Panc1 (cell line): ENCODE measurements at regions not wholly inside any gene's neighbourhood (a gene's known extent, or its start where the extent isn't known, plus 50 kb on each side); places are given as distances from the start of the nearest gene placed in this dataset.

Experiments used
- ATAC-seq: fragments of 200-7000 bp; cut with Tn5 transposase; 2 replicates; pipeline ENCODE4 v1.9.1; 2020; ENCODE audit warnings: mild to moderate bottlenecking, moderate library complexity
- BruUV-seq: library from RNA; stranded (reverse); fragments of 400-500 nt; replicated peaks from 2 replicates; lab custom pipeline; 2021; lab: Mats Ljungman, UMichigan
- CTCF ChIA-PET: fragments of 300-600 bp; sonication (Branson Sonifier 250); formaldehyde crosslinking; loops from one replicate; lab custom pipeline; 2022; ENCODE audit warnings: antibody characterized with exemption; lab: Charles Lee
- POLR2A ChIA-PET: fragments of 300-600 bp; sonication (Branson Sonifier 250); formaldehyde crosslinking; loops from one replicate; lab custom pipeline; 2022; ENCODE audit warnings: antibody characterized with exemption; lab: Charles Lee
- DNase-seq: peaks from one replicate; pipeline ENCODE4 v3.0.0-alpha.2; 2010; ENCODE audit warnings: low read depth, low spot score
- H3K27ac ChIP-seq: 2 replicates; pipeline ENCODE4 v1.5.1; 2011; ENCODE audit warnings: mild to moderate bottlenecking, low read length, inconsistent platforms
- H3K27me3 ChIP-seq: fragments of 200-500 bp; sonication (Bioruptor generic); 2 replicates; pipeline ENCODE4 v1.6.0; 2014; ENCODE audit warnings: low read length, inconsistent platforms; ENCODE audit not compliant: control insufficient read depth, insufficient read depth
- H3K36me3 ChIP-seq: fragments of 200-500 bp; sonication (Bioruptor generic); 2 replicates; pipeline ENCODE4 v1.5.1; 2014; ENCODE audit warnings: inconsistent platforms, mild to moderate bottlenecking, low read length, moderate library complexity; ENCODE audit not compliant: control insufficient read depth, insufficient read depth
- H3K4me1 ChIP-seq: 2 replicates; pipeline ENCODE4 v1.5.1; 2011; ENCODE audit warnings: inconsistent platforms, mild to moderate bottlenecking, low read length, moderate library complexity; ENCODE audit not compliant: control insufficient read depth, insufficient read depth
- H3K4me3 ChIP-seq, 2 experiments: 2 replicates each; pipeline ENCODE4 v1.5.1; 2011 to 2012; ENCODE audit warnings: low read depth in 2 of 2, low read length in 2 of 2, mild to moderate bottlenecking in 2 of 2, inconsistent platforms in 1 of 2, moderate library complexity in 1 of 2
- H3K9me3 ChIP-seq: fragments of 200-500 bp; sonication (Bioruptor generic); 2 replicates; pipeline ENCODE4 v1.5.1; 2014; ENCODE audit warnings: low read depth, mild to moderate bottlenecking, inconsistent platforms, low read length, moderate library complexity; ENCODE audit not compliant: control insufficient read depth, insufficient read depth
- CTCF ChIP-seq: fragments of 450-650 bp; IDR thresholded peaks from 2 replicates; pipeline ENCODE4 v1.5.1; 2017; ENCODE audit warnings: mild to moderate bottlenecking
- POLR2AphosphoS5 ChIP-seq: IDR thresholded peaks from 2 replicates; pipeline ENCODE4 v1.6.1; 2012; ENCODE audit warnings: mild to moderate bottlenecking, low read depth, low read length, moderate library complexity
- REST ChIP-seq, 2 experiments: IDR thresholded peaks; 2 replicates each; pipeline ENCODE4 v1.6.1; 2011 to 2012; ENCODE audit warnings: low read depth in 2 of 2, control low read depth in 1 of 2, low read length in 1 of 2, mild to moderate bottlenecking in 1 of 2, moderate library complexity in 1 of 2; ENCODE audit not compliant: insufficient read depth in 1 of 2
- SIN3A ChIP-seq: IDR thresholded peaks from 2 replicates; pipeline ENCODE4 v1.6.1; 2012; ENCODE audit warnings: low read depth, mild to moderate bottlenecking, low read length, moderate library complexity, borderline replicate concordance; ENCODE audit not compliant: insufficient read depth
- TCF7L2 ChIP-seq: IDR thresholded peaks from 2 replicates; pipeline ENCODE4 v1.6.1; 2011; ENCODE audit warnings: mild to moderate bottlenecking, low read depth, low read length, inconsistent platforms
- in situ Hi-C: cut with HindIII; loops from 2 replicates; pipeline ENCODE4 v1.10.0; 2016; ENCODE audit warnings: low sequenced_read_pairs, low pct_unique_long_range_greater_than_20kb
- intact Hi-C: fragments of 100-400 bp; cut with micrococcal nuclease; formaldehyde crosslinking; loops from one replicate; pipeline ENCODE4 v1.10.0; 2022; ENCODE audit not compliant: unreplicated experiment

GRCh38 chr5:1948663-1949191 is 66.0 kb upstream of the IRX4 start:
- TF ChIP-seq SIN3A (no peak), REST (IDR thresholded peaks at IDR 0.05; ENCODE audit: insufficient read depth in 1 of 2, low read depth in 2 of 2, low read length in 1 of 2) (no peak), CTCF (no peak), TCF7L2 (no peak), POLR2AphosphoS5 (no peak)
- DNase-seq (no peak), ATAC-seq (no peak)
- CTCF ChIA-PET = no interaction called here
- no peak overlapping the region for H3K27ac ChIP-seq
- in situ Hi-C loops (no loop called here), intact Hi-C loops (no loop called here)
- peaks cover 14% of the 10 kb centered on the region for H3K27me3 ChIP-seq
- POLR2A ChIA-PET = no interaction called here
- no peaks in the 10 kb centered on the region for H3K9me3 ChIP-seq
- no peaks in the 10 kb centered on the region for H3K36me3 ChIP-seq
- no TSS peak for BruUV-seq
- no peak overlapping the region for H3K4me3 ChIP-seq
- no peaks in the 10 kb centered on the region for H3K4me1 ChIP-seq

GRCh38 chr5:1948111-1948510 is 65.4 kb upstream of the IRX4 start:
- DNase-seq = no peak
- TF ChIP-seq REST (IDR thresholded peaks at IDR 0.05; ENCODE audit: insufficient read depth in 1 of 2, low read depth in 2 of 2, low read length in 1 of 2) = no peak
- TF ChIP-seq POLR2AphosphoS5 = no peak
- no peak for TF ChIP-seq TCF7L2
- no peak for TF ChIP-seq CTCF
- no peak for TF ChIP-seq SIN3A
- ChIA-PET POLR2A (no interaction called here), CTCF (no interaction called here)
- Histone ChIP-seq H3K36me3 (no peaks in the 10 kb centered on the region), H3K27me3 (peaks cover 16% of the 10 kb centered on the region), H3K4me3 (no peak overlapping the region), H3K9me3 (no peaks in the 10 kb centered on the region), H3K4me1 (no peaks in the 10 kb centered on the region), H3K27ac (no peak overlapping the region)
- ATAC-seq = no peak
- in situ Hi-C loops = no loop called here
- intact Hi-C loops = no loop called here
- BruUV-seq = no TSS peak
